ENCODE measurements at regions not wholly inside any gene's neighbourhood (a gene's known extent, or its start where the extent isn't known, plus 50 kb on each side); places are given as distances from the start of the nearest gene placed in this dataset.

- H3K9me3 ChIP-seq: no peaks in the 10 kb centered on the region
- no peaks in the 10 kb centered on the region for H3K36me3 ChIP-seq
- intact Hi-C loops (cut with DNase I): no loop called here
- ATAC-seq (no peak), DNase-seq (no peak)
- H3K27ac ChIP-seq: no peak overlapping the region
- TF ChIP-seq CTCF (IDR thresholded peaks at IDR 0.05): no peak
- no peaks in the 10 kb centered on the region for H3K27me3 ChIP-seq
- no peaks in the 10 kb centered on the region for H3K4me1 ChIP-seq
- H3K4me3 ChIP-seq: no peak overlapping the region
Observed at GRCh38 chr4:179415847-179416223, 1973.6 kb upstream of the AGA start.

- H3K27me3 ChIP-seq: no peaks in the 10 kb centered on the region
- no peak for ATAC-seq
- H3K4me1 ChIP-seq: no peaks in the 10 kb centered on the region
- no peaks in the 10 kb centered on the region for H3K9me3 ChIP-seq
- no peak overlapping the region for H3K4me3 ChIP-seq
- no peaks in the 10 kb centered on the region for H3K36me3 ChIP-seq
- DNase-seq: no peak
- intact Hi-C loops (cut with DNase I): no loop called here
- H3K27ac ChIP-seq: no peak overlapping the region
- no peak for TF ChIP-seq CTCF (IDR thresholded peaks at IDR 0.05)
Observed at GRCh38 chr4:179417357-179417756, 1975.1 kb upstream of the AGA start.

GRCh38 chr4:179437962-179438361 lies 1995.7 kb upstream of the AGA start:
- Histone ChIP-seq H3K27me3 (no peaks in the 10 kb centered on the region), H3K27ac (no peak overlapping the region), H3K36me3 (no peaks in the 10 kb centered on the region), H3K4me1 (no peaks in the 10 kb centered on the region), H3K9me3 (no peaks in the 10 kb centered on the region), H3K4me3 (no peak overlapping the region)
- intact Hi-C loops (cut with DNase I): no loop called here
- ATAC-seq: no peak
- TF ChIP-seq CTCF (IDR thresholded peaks at IDR 0.05): no peak
- no peak for DNase-seq

GRCh38 chr4:179441596-179441995 lies 1999.4 kb upstream of the AGA start:
- Histone ChIP-seq H3K9me3 (no peaks in the 10 kb centered on the region), H3K27me3 (no peaks in the 10 kb centered on the region), H3K4me1 (no peaks in the 10 kb centered on the region), H3K27ac (no peak overlapping the region), H3K4me3 (no peak overlapping the region), H3K36me3 (no peaks in the 10 kb centered on the region)
- intact Hi-C loops (cut with DNase I): no loop called here
- DNase-seq: no peak
- ATAC-seq: no peak
- no peak for TF ChIP-seq CTCF (IDR thresholded peaks at IDR 0.05)

- DNase-seq: no peak
- Histone ChIP-seq H3K4me1 (no peaks in the 10 kb centered on the region), H3K36me3 (no peaks in the 10 kb centered on the region), H3K4me3 (no peak overlapping the region), H3K27ac (no peak overlapping the region), H3K9me3 (no peaks in the 10 kb centered on the region), H3K27me3 (no peaks in the 10 kb centered on the region)
- intact Hi-C loops (cut with DNase I): no loop called here
- ATAC-seq: no peak
- no peak for TF ChIP-seq CTCF (IDR thresholded peaks at IDR 0.05)
Observed at GRCh38 chr4:179447308-179447707, 2005.1 kb upstream of the AGA start.

- Histone ChIP-seq H3K4me3 (no peak overlapping the region), H3K9me3 (no peaks in the 10 kb centered on the region), H3K36me3 (no peaks in the 10 kb centered on the region), H3K27me3 (no peaks in the 10 kb centered on the region), H3K4me1 (no peaks in the 10 kb centered on the region), H3K27ac (no peak overlapping the region)
- intact Hi-C loops (cut with DNase I): no loop called here
- TF ChIP-seq CTCF (IDR thresholded peaks at IDR 0.05): no peak
- ATAC-seq: no peak
- no peak for DNase-seq
Observed at GRCh38 chr4:179465131-179465797, 2023.0 kb upstream of the AGA start.
